H9 (cell line): ENCODE measurements at regions not wholly inside any gene's neighbourhood (a gene's known extent, or its start where the extent isn't known, plus 50 kb on each side); places are given as distances from the start of the nearest gene placed in this dataset.

ENCODE experiments used
- DNase-seq: peaks from one replicate; pipeline ENCODE4 v3.0.0-alpha.2; 2017
- H2AFZ ChIP-seq: one replicate; pipeline ENCODE4 v1.6.1; 2013; ENCODE audit warnings: mild to moderate bottlenecking, low read length, control low read depth, moderate library complexity
- H2AK5ac ChIP-seq: 2 replicates; pipeline ENCODE4 v1.6.1; 2013; ENCODE audit warnings: low read length, control low read depth, mixed read lengths; ENCODE audit not compliant: insufficient read length
- H2BK120ac ChIP-seq: one replicate; pipeline ENCODE4 v1.6.1; 2013; ENCODE audit warnings: low read depth, mild to moderate bottlenecking, low read length, control low read depth, inconsistent platforms; ENCODE audit not compliant: poor library complexity, severe bottlenecking
- H2BK12ac ChIP-seq: 2 replicates; pipeline ENCODE4 v1.6.1; 2013; ENCODE audit warnings: low read length, control low read depth, mixed read lengths, low read depth; ENCODE audit not compliant: insufficient read length
- H2BK15ac ChIP-seq: 2 replicates; pipeline ENCODE4 v1.6.1; 2013; ENCODE audit warnings: low read depth, low read length, control low read depth
- H2BK20ac ChIP-seq: one replicate; pipeline ENCODE4 v1.6.1; 2013; ENCODE audit warnings: low read depth, mild to moderate bottlenecking, low read length, control low read depth, inconsistent platforms; ENCODE audit not compliant: poor library complexity, severe bottlenecking
- H2BK5ac ChIP-seq: 2 replicates; pipeline ENCODE4 v1.6.1; 2013; ENCODE audit warnings: low read length, control low read depth, mixed read lengths; ENCODE audit not compliant: insufficient read length
- H3K14ac ChIP-seq: 2 replicates; pipeline ENCODE4 v1.6.1; 2013; ENCODE audit warnings: low read length, control low read depth; ENCODE audit not compliant: insufficient read depth
- H3K18ac ChIP-seq: 2 replicates; pipeline ENCODE4 v1.6.1; 2013; ENCODE audit warnings: low read depth, mild to moderate bottlenecking, mixed read lengths, low read length, control low read depth; ENCODE audit not compliant: insufficient read length
- H3K23ac ChIP-seq: 2 replicates; pipeline ENCODE4 v1.6.1; 2013; ENCODE audit warnings: low read length, control low read depth, mixed read lengths, low read depth; ENCODE audit not compliant: insufficient read length
- H3K23me2 ChIP-seq: 2 replicates; pipeline ENCODE4 v1.6.1; 2013; ENCODE audit warnings: low read depth, mild to moderate bottlenecking, mixed read lengths, low read length, control low read depth; ENCODE audit not compliant: insufficient read length, poor library complexity, severe bottlenecking
- H3K27ac ChIP-seq: 2 replicates; pipeline ENCODE4 v1.5.1; 2013; ENCODE audit warnings: low read length, control low read depth, mixed read lengths, low read depth; ENCODE audit not compliant: insufficient read length
- H3K27me3 ChIP-seq: 2 replicates; pipeline ENCODE4 v1.6.1; 2013; ENCODE audit warnings: low read length, control low read depth, inconsistent platforms; ENCODE audit not compliant: insufficient read depth
- H3K4ac ChIP-seq: 2 replicates; pipeline ENCODE4 v1.6.1; 2013; ENCODE audit warnings: low read depth, mild to moderate bottlenecking, control low read depth, inconsistent platforms, low read length, moderate library complexity
- H3K4me1 ChIP-seq: 2 replicates; pipeline ENCODE4 v1.6.1; 2013; ENCODE audit warnings: low read length, control low read depth, inconsistent platforms; ENCODE audit not compliant: insufficient read depth
- H3K4me2 ChIP-seq: 2 replicates; pipeline ENCODE4 v1.6.1; 2013; ENCODE audit warnings: low read length, control low read depth, mixed read lengths; ENCODE audit not compliant: insufficient read length, insufficient read depth
- H3K56ac ChIP-seq: 2 replicates; pipeline ENCODE4 v1.6.1; 2013; ENCODE audit warnings: low read depth, mild to moderate bottlenecking, mixed read lengths, low read length, control low read depth; ENCODE audit not compliant: insufficient read length
- H3K79me1 ChIP-seq: 2 replicates; pipeline ENCODE4 v1.6.1; 2013; ENCODE audit warnings: low read depth, mild to moderate bottlenecking, moderate library complexity, low read length, control low read depth, inconsistent platforms; ENCODE audit not compliant: insufficient read depth, poor library complexity, severe bottlenecking
- H3K79me2 ChIP-seq: 2 replicates; pipeline ENCODE4 v1.6.1; 2013; ENCODE audit warnings: low read length, control low read depth, inconsistent platforms; ENCODE audit not compliant: insufficient read depth
- H3K9ac ChIP-seq: 2 replicates; pipeline ENCODE4 v1.6.1; 2013; ENCODE audit warnings: low read length, control low read depth, mixed read lengths; ENCODE audit not compliant: insufficient read length; ENCODE audit errors: extremely low read depth
- H3K9me3 ChIP-seq: one replicate; pipeline ENCODE4 v1.6.1; 2013; ENCODE audit warnings: low read depth, low read length, inconsistent platforms; ENCODE audit not compliant: control insufficient read depth
- H3T11ph ChIP-seq: one replicate; pipeline ENCODE4 v1.6.1; 2013; ENCODE audit warnings: mild to moderate bottlenecking, low read length, control low read depth, inconsistent platforms
- H4K20me1 ChIP-seq: one replicate; pipeline ENCODE4 v1.6.1; 2013; ENCODE audit not compliant: control insufficient read depth, insufficient read length, insufficient read depth
- H4K5ac ChIP-seq: 2 replicates; pipeline ENCODE4 v1.6.1; 2013; ENCODE audit warnings: low read depth, mild to moderate bottlenecking, mixed read lengths, low read length, control low read depth; ENCODE audit not compliant: insufficient read length
- H4K8ac ChIP-seq: replicated peaks from 2 replicates; pipeline ENCODE4 v1.6.1; 2013; ENCODE audit warnings: low read length, control low read depth, mixed read lengths, low read depth; ENCODE audit not compliant: insufficient read length
- H4K91ac ChIP-seq: 2 replicates; pipeline ENCODE4 v1.6.1; 2013; ENCODE audit warnings: low read depth, mild to moderate bottlenecking, moderate library complexity, mixed read lengths, low read length, control low read depth; ENCODE audit not compliant: insufficient read length
- H3K27ac Mint-ChIP-seq, 3 experiments: 2 replicates in 2 of 3; 3 replicates in 1 of 3; pipeline ENCODE4 v1.8.0; 2020 to 2021; ENCODE audit warnings: mixed read lengths in 3 of 3, mild to moderate bottlenecking in 1 of 3, moderate library complexity in 1 of 3
- H3K27me3 Mint-ChIP-seq: 2 replicates; pipeline ENCODE4 v1.8.0; 2021; ENCODE audit warnings: low read depth, mild to moderate bottlenecking, moderate library complexity, mixed read lengths
- H3K36me3 Mint-ChIP-seq, 3 experiments: 2 replicates in 2 of 3; 3 replicates in 1 of 3; pipeline ENCODE4 v1.8.0; 2020 to 2021; ENCODE audit warnings: low read depth in 3 of 3, mixed read lengths in 3 of 3; ENCODE audit not compliant: insufficient read depth in 1 of 3
- H3K4me1 Mint-ChIP-seq, 2 experiments: 2 replicates each; pipeline ENCODE4 v1.8.0; 2020; ENCODE audit warnings: mixed read lengths in 2 of 2
- H3K4me3 Mint-ChIP-seq, 2 experiments: 2 replicates in 1 of 2; 3 replicates in 1 of 2; pipeline ENCODE4 v1.8.0; 2020 to 2021; ENCODE audit warnings: mild to moderate bottlenecking in 2 of 2, mixed read lengths in 2 of 2, moderate library complexity in 1 of 2
- H3K9me3 Mint-ChIP-seq, 2 experiments: 2 replicates in 1 of 2; 3 replicates in 1 of 2; pipeline ENCODE4 v1.8.0; 2020; ENCODE audit warnings: mild to moderate bottlenecking in 2 of 2, mixed read lengths in 2 of 2, moderate library complexity in 1 of 2
- WGBS: extraction: QIAGEN DNeasy Blood & Tissue Kit; methylation state at CpG from one replicate; pipeline ENCODE4 v1.1.7; 2013; ENCODE audit warnings: missing lambda C conversion rate, low lambda C conversion rate, mixed read lengths; ENCODE audit not compliant: insufficient read length; ENCODE audit errors: extremely low coverage; 5-methylcytosine and 5-hydroxymethylcytosine counted together
- TF ChIP-seq, protein P1 (sequence below): fragments of 200-600 bp; sonication (generic); conservative IDR thresholded peaks from 3 replicates; pipeline ENCODE4 v1.8.0; 2021; ENCODE audit warnings: antibody characterized with exemption, mild to moderate bottlenecking

DNA sequence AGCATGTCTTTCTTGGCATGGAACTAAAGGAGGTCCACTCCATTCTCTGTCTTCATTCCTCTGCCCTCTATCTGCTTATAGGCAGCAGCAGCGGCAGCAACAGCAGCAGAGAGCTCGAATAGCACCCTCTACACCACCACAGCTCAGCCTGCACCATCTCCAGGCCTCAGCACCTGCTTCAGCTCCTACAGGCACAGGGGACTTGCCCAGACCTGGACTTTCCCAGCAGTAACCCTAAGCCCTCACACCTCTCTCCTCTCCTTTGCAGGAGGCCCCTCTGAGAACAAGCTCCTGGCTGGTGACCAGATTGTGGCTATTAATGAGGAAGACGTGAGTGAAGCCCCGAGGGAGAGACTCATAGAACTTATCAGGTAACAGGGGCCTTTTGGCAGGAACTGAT lies 80.7 kb downstream of the FRMPD3 start:
- no peaks in the 10 kb centered on the region for H3K27me3 ChIP-seq
- DNase-seq = no peak
- Mint-ChIP-seq H3K27me3 (peaks cover 6% of the 10 kb centered on the region), H3K36me3 (peaks cover 0 to 6% (median 0%) of the 10 kb centered on the region in 3 experiments; a peak in 2 of 7 replicates), H3K9me3 (peaks cover 0 to 40% of the 10 kb centered on the region in 2 experiments; a peak in 2 of 5 replicates), H3K4me3 (no peak overlapping the region), H3K4me1 (no peaks in the 10 kb centered on the region), H3K27ac (no peak overlapping the region; a peak in 1 of 7 replicates)
- H3K4ac ChIP-seq = no peak overlapping the region
- no peaks in the 10 kb centered on the region for H3K23me2 ChIP-seq
- H3K14ac ChIP-seq = no peak overlapping the region
- no peak overlapping the region for H2BK120ac ChIP-seq
- H4K8ac ChIP-seq = no peak overlapping the region
- H3K4me1 ChIP-seq = no peaks in the 10 kb centered on the region
- no peak overlapping the region for H4K91ac ChIP-seq
- no peak overlapping the region for H2AK5ac ChIP-seq
- H3K4me2 ChIP-seq = no peak overlapping the region
- H3K9me3 ChIP-seq = no peaks in the 10 kb centered on the region
- H3K23ac ChIP-seq = no peak overlapping the region
- no peak overlapping the region for H3T11ph ChIP-seq
- no peak overlapping the region for H2BK5ac ChIP-seq
- WGBS = no CpG with 5 or more reads among the region's 4 CpGs
- no peak overlapping the region for H2BK15ac ChIP-seq
- no peak overlapping the region for H4K5ac ChIP-seq
- H3K18ac ChIP-seq = no peak overlapping the region
- no peak overlapping the region for H2BK20ac ChIP-seq
- H2AFZ ChIP-seq = no peak overlapping the region
- H3K27ac ChIP-seq = no peak overlapping the region
- H4K20me1 ChIP-seq = no peaks in the 10 kb centered on the region
- no peak overlapping the region for H2BK12ac ChIP-seq
- no peaks in the 10 kb centered on the region for H3K79me2 ChIP-seq
- TF ChIP-seq, protein P1, sequence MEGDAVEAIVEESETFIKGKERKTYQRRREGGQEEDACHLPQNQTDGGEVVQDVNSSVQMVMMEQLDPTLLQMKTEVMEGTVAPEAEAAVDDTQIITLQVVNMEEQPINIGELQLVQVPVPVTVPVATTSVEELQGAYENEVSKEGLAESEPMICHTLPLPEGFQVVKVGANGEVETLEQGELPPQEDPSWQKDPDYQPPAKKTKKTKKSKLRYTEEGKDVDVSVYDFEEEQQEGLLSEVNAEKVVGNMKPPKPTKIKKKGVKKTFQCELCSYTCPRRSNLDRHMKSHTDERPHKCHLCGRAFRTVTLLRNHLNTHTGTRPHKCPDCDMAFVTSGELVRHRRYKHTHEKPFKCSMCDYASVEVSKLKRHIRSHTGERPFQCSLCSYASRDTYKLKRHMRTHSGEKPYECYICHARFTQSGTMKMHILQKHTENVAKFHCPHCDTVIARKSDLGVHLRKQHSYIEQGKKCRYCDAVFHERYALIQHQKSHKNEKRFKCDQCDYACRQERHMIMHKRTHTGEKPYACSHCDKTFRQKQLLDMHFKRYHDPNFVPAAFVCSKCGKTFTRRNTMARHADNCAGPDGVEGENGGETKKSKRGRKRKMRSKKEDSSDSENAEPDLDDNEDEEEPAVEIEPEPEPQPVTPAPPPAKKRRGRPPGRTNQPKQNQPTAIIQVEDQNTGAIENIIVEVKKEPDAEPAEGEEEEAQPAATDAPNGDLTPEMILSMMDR = no peak
- no peak overlapping the region for H3K9ac ChIP-seq
- no peak overlapping the region for H3K56ac ChIP-seq
- H3K79me1 ChIP-seq = no peaks in the 10 kb centered on the region
